Type B pancreatic cell (in vitro differentiated cells): ENCODE measurements at regions not wholly inside any gene's neighbourhood (a gene's known extent, or its start where the extent isn't known, plus 50 kb on each side); places are given as distances from the start of the nearest gene placed in this dataset.

Experiments used
- DNase-seq: peaks from one replicate; pipeline ENCODE4 v3.0.0; 2021; ENCODE audit warnings: mixed read lengths; ENCODE audit not compliant: unreplicated experiment; ENCODE audit errors: extremely low spot score
- H3K27ac Mint-ChIP-seq: 2 replicates; pipeline ENCODE4 v1.8.0; 2021; ENCODE audit warnings: mild to moderate bottlenecking, mixed read lengths
- H3K27me3 Mint-ChIP-seq: 2 replicates; pipeline ENCODE4 v1.8.0; 2021; ENCODE audit warnings: mixed read lengths
- H3K36me3 Mint-ChIP-seq: 2 replicates; pipeline ENCODE4 v1.8.0; 2021; ENCODE audit warnings: mixed read lengths
- H3K4me1 Mint-ChIP-seq: one replicate; pipeline ENCODE4 v1.8.0; 2021; ENCODE audit warnings: mixed read lengths; ENCODE audit not compliant: unreplicated experiment
- H3K4me3 Mint-ChIP-seq: 2 replicates; pipeline ENCODE4 v1.8.0; 2021; ENCODE audit warnings: mild to moderate bottlenecking, mixed read lengths
- H3K9me3 Mint-ChIP-seq: 2 replicates; pipeline ENCODE4 v1.8.0; 2021; ENCODE audit warnings: mixed read lengths
- TF ChIP-seq, protein P1 (sequence below): fragments of 200-600 bp; sonication (generic); conservative IDR thresholded peaks from 2 replicates; pipeline ENCODE4 v1.5.0; 2021; ENCODE audit warnings: antibody characterized with exemption, mild to moderate bottlenecking

DNA sequence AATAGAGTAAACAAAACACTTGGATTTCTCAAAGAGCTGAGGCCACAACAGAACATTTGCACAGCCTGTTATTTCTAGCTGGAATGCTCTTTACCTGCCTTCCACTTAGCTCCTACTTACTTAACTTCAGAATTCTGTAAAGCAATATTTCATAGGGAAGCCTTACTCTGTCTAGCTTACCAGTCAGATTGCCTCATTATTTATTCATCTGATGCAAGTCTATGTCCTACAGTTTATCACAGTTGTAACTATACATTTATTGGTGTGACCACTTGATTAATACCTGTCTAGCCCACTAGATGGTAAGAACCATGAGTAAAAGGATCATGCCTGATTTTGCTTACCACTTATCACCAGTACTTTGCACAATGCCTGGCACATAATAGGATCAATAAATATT is 56.1 kb upstream of the ME3 start:
- H3K9me3 Mint-ChIP-seq: no peaks in the 10 kb centered on the region
- TF ChIP-seq, protein P1, sequence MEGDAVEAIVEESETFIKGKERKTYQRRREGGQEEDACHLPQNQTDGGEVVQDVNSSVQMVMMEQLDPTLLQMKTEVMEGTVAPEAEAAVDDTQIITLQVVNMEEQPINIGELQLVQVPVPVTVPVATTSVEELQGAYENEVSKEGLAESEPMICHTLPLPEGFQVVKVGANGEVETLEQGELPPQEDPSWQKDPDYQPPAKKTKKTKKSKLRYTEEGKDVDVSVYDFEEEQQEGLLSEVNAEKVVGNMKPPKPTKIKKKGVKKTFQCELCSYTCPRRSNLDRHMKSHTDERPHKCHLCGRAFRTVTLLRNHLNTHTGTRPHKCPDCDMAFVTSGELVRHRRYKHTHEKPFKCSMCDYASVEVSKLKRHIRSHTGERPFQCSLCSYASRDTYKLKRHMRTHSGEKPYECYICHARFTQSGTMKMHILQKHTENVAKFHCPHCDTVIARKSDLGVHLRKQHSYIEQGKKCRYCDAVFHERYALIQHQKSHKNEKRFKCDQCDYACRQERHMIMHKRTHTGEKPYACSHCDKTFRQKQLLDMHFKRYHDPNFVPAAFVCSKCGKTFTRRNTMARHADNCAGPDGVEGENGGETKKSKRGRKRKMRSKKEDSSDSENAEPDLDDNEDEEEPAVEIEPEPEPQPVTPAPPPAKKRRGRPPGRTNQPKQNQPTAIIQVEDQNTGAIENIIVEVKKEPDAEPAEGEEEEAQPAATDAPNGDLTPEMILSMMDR: no peak
- peaks cover 4% of the 10 kb centered on the region for H3K4me1 Mint-ChIP-seq

DNA sequence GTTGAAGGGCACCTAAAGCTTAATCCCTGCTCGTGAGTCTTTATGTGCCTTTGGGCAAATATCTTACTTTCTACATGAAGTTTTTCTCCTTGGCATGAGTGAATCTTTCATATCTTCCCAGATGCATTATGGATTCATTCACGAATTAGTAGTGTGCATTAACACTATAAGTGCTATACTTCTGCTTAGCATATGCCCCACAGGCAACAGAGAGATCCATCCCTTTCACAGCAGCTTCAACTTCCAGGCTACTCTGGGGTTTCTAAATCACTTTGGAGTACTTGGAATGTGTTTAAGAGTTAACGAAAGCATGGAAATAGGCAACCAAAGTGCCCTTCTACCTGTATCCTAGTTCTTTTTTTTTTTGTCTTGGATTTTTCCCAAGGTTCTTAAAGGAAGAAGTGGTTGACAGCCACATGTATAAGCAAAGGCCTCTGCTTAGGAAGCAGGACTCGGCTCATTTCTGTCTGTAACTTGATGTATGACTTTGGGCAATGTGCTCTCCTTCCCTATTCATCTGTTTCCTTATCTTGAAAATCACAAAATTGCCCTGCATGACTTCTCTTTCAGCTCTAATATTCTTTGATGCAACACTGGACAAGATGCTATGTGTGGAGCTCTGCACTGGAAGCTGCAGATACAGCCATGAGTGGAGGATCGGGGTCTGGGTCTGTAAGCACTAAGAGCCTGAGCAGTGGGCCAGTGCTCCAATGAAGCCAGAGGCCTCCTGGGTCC is 54.5 kb upstream of the ME3 start:
- no peak overlapping the region for H3K27ac Mint-ChIP-seq
- H3K27me3 Mint-ChIP-seq: no peaks in the 10 kb centered on the region
- TF ChIP-seq, protein P1: no peak

More for the DNA sequence above, 56.1 kb upstream of the ME3 start:
- no peaks in the 10 kb centered on the region for H3K36me3 Mint-ChIP-seq
- DNase-seq: no peak
- no peak overlapping the region for H3K27ac Mint-ChIP-seq
- H3K4me3 Mint-ChIP-seq: no peak overlapping the region
- no peaks in the 10 kb centered on the region for H3K27me3 Mint-ChIP-seq

DNA sequence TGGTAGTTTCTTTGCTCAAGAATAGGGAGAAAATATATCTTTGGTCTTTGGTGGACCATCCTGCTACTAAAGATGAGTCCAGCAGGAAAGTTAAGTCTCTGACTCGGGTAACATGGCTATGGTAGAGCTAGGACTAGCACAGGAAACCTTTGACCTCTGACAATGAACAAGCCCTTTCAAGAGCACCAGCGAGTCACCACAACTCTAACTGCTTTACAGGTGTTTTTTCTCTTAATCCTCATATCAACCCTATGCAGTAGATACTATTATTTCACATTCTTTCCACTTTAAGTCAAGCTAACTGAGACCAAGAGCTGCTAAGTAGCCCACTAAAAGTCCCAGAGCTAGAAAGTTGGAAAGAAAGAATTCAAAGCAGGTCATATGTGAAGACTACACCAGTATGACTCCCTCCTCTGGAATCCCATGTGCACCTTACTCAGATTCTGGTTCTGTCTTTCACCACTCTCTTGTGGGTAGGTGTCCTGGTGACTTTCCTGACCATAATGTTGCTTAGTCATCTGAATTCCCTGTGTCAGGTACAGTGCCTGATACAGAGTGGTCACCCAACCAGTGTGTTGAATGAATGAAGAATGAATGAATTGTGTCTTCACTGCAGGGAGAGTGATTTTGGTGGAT is 53.8 kb upstream of the ME3 start:
- TF ChIP-seq, protein P1: no peak
- Mint-ChIP-seq H3K27ac (no peak overlapping the region), H3K36me3 (no peaks in the 10 kb centered on the region), H3K27me3 (no peaks in the 10 kb centered on the region), H3K4me3 (no peak overlapping the region), H3K4me1 (peaks cover 4% of the 10 kb centered on the region), H3K9me3 (no peaks in the 10 kb centered on the region)
- no peak for DNase-seq

More for the DNA sequence above, 54.5 kb upstream of the ME3 start:
- H3K9me3 Mint-ChIP-seq: no peaks in the 10 kb centered on the region
- peaks cover 4% of the 10 kb centered on the region for H3K4me1 Mint-ChIP-seq
- no peak overlapping the region for H3K4me3 Mint-ChIP-seq
- H3K36me3 Mint-ChIP-seq: no peaks in the 10 kb centered on the region
- DNase-seq: no peak

DNA sequence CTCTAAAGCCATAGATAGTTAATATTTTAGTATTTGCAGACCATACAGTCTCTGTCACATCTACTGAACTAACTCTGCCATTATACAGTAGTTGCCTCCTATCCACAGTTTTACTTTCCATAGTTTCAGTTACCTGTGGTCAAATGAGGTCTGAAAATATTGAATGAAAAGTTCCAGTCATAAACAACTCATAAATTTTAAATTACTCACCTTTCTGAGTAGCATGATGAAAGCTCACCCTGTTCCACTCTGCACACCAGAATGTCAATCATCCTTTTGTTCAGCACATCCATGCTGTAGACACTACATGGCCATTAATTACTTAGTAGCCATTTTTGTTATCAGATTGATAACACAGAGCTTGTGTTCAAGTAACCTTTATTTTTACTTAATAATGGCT is 51.7 kb upstream of the ME3 start:
- H3K27ac Mint-ChIP-seq: no peak overlapping the region
- no peaks in the 10 kb centered on the region for H3K36me3 Mint-ChIP-seq
- DNase-seq: no peak
- H3K27me3 Mint-ChIP-seq: no peaks in the 10 kb centered on the region
- TF ChIP-seq, protein P1: no peak
- H3K9me3 Mint-ChIP-seq: no peaks in the 10 kb centered on the region
- peaks cover 4% of the 10 kb centered on the region for H3K4me1 Mint-ChIP-seq
- no peak overlapping the region for H3K4me3 Mint-ChIP-seq

DNA sequence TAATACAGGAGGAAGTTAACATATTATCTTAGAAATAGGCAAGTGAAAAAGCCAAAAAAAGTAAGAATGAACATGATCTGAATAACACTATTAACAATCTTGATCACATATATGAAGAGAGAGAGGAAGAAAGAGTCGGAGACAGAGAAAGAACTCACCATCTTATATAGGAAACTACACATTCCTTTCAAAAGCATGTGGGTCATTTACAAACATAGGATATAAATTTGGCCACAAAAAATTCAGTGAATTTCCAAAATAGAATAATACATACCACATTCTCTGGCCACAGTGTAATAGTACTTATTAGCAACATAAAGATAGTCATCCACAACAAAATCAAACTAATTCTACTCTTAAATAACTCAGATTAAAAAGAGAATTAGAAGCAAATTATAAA is 50.9 kb upstream of the ME3 start:
- no peaks in the 10 kb centered on the region for H3K9me3 Mint-ChIP-seq
- no peaks in the 10 kb centered on the region for H3K27me3 Mint-ChIP-seq
- H3K36me3 Mint-ChIP-seq: no peaks in the 10 kb centered on the region
- H3K27ac Mint-ChIP-seq: no peak overlapping the region
- peaks cover 10% of the 10 kb centered on the region for H3K4me1 Mint-ChIP-seq
- H3K4me3 Mint-ChIP-seq: no peak overlapping the region
- DNase-seq: no peak
- TF ChIP-seq, protein P1: no peak
